HG03139 (cell line): ENCODE measurements at regions not wholly inside any gene's neighbourhood (a gene's known extent, or its start where the extent isn't known, plus 50 kb on each side); places are given as distances from the start of the nearest gene placed in this dataset.

Experiments used
- ATAC-seq: cut with Tn5 transposase; IDR thresholded peaks from one replicate; pipeline ENCODE4 v1.9.1; 2021; ENCODE audit not compliant: unreplicated experiment

- ATAC-seq: no peak
Observed at GRCh38 chr10:78184851-78185692, 151.4 kb downstream of the RPS24 start.

GRCh38 chr10:78185693-78186055 lies 152.0 kb downstream of the RPS24 start:
- ATAC-seq: no peak

- ATAC-seq: no peak
Observed at GRCh38 chr10:78186572-78186971, 152.9 kb downstream of the RPS24 start.

- ATAC-seq: no peak
Observed at GRCh38 chr10:78187371-78187770, 153.7 kb downstream of the RPS24 start.

GRCh38 chr10:78188446-78188845 lies 154.8 kb downstream of the RPS24 start:
- ATAC-seq: no peak

GRCh38 chr10:78190051-78190825 lies 156.6 kb downstream of the RPS24 start:
- no peak for ATAC-seq

GRCh38 chr10:78191301-78191700 lies 157.6 kb downstream of the RPS24 start:
- no peak for ATAC-seq

GRCh38 chr10:78193189-78193588 lies 159.5 kb downstream of the RPS24 start:
- no peak for ATAC-seq

- ATAC-seq: no peak
Observed at GRCh38 chr10:78194050-78194449, 160.4 kb downstream of the RPS24 start.

- no peak for ATAC-seq
Observed at GRCh38 chr10:78194539-78195402, 161.1 kb downstream of the RPS24 start.

GRCh38 chr10:78196396-78196795 lies 162.7 kb downstream of the RPS24 start:
- no peak for ATAC-seq

GRCh38 chr10:78196964-78197363 lies 163.3 kb downstream of the RPS24 start:
- ATAC-seq: no peak

- no peak for ATAC-seq
Observed at GRCh38 chr10:78197628-78198272, 164.1 kb downstream of the RPS24 start.

- ATAC-seq: no peak
Observed at GRCh38 chr10:78199005-78199725, 165.5 kb downstream of the RPS24 start.

GRCh38 chr10:78199759-78200158 lies 166.1 kb downstream of the RPS24 start:
- ATAC-seq: no peak

GRCh38 chr10:78200686-78201085 lies 167.0 kb downstream of the RPS24 start:
- ATAC-seq: no peak

- ATAC-seq: no peak
Observed at GRCh38 chr10:78202386-78202785, 168.7 kb downstream of the RPS24 start.

GRCh38 chr10:78203915-78204818 lies 170.5 kb downstream of the RPS24 start:
- no peak for ATAC-seq

- ATAC-seq: no peak
Observed at GRCh38 chr10:78205457-78206016, 171.9 kb downstream of the RPS24 start.
